Neutrophil (primary cell): ENCODE measurements at regions not wholly inside any gene's neighbourhood (a gene's known extent, or its start where the extent isn't known, plus 50 kb on each side); places are given as distances from the start of the nearest gene placed in this dataset.

Experiments
- H3K27ac ChIP-seq: fragments of 200-600 bp; sonication (generic); 2 replicates; pipeline ENCODE4 v1.5.1; 2016; ENCODE audit warnings: mild to moderate bottlenecking, moderate library complexity
- H3K27me3 ChIP-seq: fragments of 200-600 bp; sonication (generic); 2 replicates; pipeline ENCODE4 v1.6.0; 2016; ENCODE audit warnings: mild to moderate bottlenecking
- H3K36me3 ChIP-seq: fragments of 200-600 bp; sonication (generic); 2 replicates; pipeline ENCODE4 v1.5.1; 2017
- H3K4me1 ChIP-seq, 2 experiments: fragments of 200-600 bp in 1 of 2; sonication (generic) in 1 of 2; 1 replicate in 1 of 2; 2 replicates in 1 of 2; pipeline versions ENCODE4 v1.5.1 to v1.6.1; 2013 to 2016; ENCODE audit warnings: low read depth in 1 of 2, low read length in 1 of 2, mild to moderate bottlenecking in 1 of 2, moderate library complexity in 1 of 2; ENCODE audit not compliant: control insufficient read depth in 1 of 2, insufficient read depth in 1 of 2
- H3K4me3 ChIP-seq, 2 experiments: fragments of 200-600 bp in 1 of 2; sonication (generic) in 1 of 2; 1 replicate in 1 of 2; 2 replicates in 1 of 2; pipeline ENCODE4 v1.5.1; 2013 to 2016; ENCODE audit warnings: low read depth in 1 of 2, low read length in 1 of 2, mild to moderate bottlenecking in 1 of 2, moderate library complexity in 1 of 2
- H3K9me3 ChIP-seq: fragments of 200-600 bp; sonication (generic); 2 replicates; pipeline ENCODE4 v1.5.1; 2016
- CTCF ChIP-seq: fragments of 200-600 bp; sonication (generic); IDR thresholded peaks from 2 replicates; pipeline ENCODE4 v1.5.1; 2016; ENCODE audit warnings: antibody characterized with exemption

DNA sequence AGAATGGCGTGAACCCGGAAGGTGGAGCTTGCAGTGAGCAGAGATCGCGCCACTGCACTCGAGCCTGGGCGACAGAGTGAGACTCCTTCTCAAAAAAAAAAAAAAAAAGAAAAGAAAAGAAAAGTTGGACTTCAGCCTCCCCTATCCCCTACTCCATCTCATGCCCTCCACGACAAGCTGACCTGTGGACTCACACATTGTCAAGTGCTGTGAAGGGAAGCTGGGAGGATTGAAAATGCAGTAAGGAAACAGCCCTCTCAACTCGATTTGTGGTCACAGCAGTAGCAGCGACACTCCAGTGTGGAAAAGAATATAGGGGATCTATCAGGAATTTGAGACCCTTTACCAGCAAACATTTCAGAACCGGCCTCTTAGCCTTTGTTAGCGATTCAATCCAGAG is 103.6 kb upstream of the SVIL start:
- H3K4me3 ChIP-seq, result no peak overlapping the region
- H3K27ac ChIP-seq, result no peak overlapping the region
- peaks cover 20 to 25% of the 10 kb centered on the region in 2 experiments for H3K4me1 ChIP-seq
- H3K9me3 ChIP-seq, result no peaks in the 10 kb centered on the region
- no peaks in the 10 kb centered on the region for H3K27me3 ChIP-seq
- no peaks in the 10 kb centered on the region for H3K36me3 ChIP-seq
- no peak for TF ChIP-seq CTCF

- peaks cover 32 to 37% of the 10 kb centered on the region in 2 experiments for H3K4me1 ChIP-seq
- no peaks in the 10 kb centered on the region for H3K9me3 ChIP-seq
- H3K4me3 ChIP-seq, result peak overlapping the region; percentile 87 to 95
- no peaks in the 10 kb centered on the region for H3K27me3 ChIP-seq
- peak overlapping the region; percentile 100 for H3K27ac ChIP-seq
- TF ChIP-seq CTCF, result no peak
- no peaks in the 10 kb centered on the region for H3K36me3 ChIP-seq
These were observed 102.4 kb upstream of the SVIL start for GRCh38 chr10:29737074-29737593.

- Histone ChIP-seq H3K4me1 (peaks cover 38 to 43% of the 10 kb centered on the region in 2 experiments), H3K36me3 (no peaks in the 10 kb centered on the region), H3K27ac (peak overlapping the region; percentile 100), H3K4me3 (peak overlapping the region; percentile 87 to 95), H3K9me3 (no peaks in the 10 kb centered on the region), H3K27me3 (no peaks in the 10 kb centered on the region)
- no peak for TF ChIP-seq CTCF
These were observed 101.7 kb upstream of the SVIL start for GRCh38 chr10:29736366-29737073.

- Histone ChIP-seq H3K27ac (peak overlapping the region; percentile 100), H3K27me3 (no peaks in the 10 kb centered on the region), H3K36me3 (no peaks in the 10 kb centered on the region), H3K4me3 (peak overlapping the region; percentile 87 to 95), H3K4me1 (peaks cover 46 to 50% of the 10 kb centered on the region in 2 experiments), H3K9me3 (no peaks in the 10 kb centered on the region)
- peak; percentile 97 for TF ChIP-seq CTCF
These were observed 101.0 kb upstream of the SVIL start for GRCh38 chr10:29735628-29736365.

DNA sequence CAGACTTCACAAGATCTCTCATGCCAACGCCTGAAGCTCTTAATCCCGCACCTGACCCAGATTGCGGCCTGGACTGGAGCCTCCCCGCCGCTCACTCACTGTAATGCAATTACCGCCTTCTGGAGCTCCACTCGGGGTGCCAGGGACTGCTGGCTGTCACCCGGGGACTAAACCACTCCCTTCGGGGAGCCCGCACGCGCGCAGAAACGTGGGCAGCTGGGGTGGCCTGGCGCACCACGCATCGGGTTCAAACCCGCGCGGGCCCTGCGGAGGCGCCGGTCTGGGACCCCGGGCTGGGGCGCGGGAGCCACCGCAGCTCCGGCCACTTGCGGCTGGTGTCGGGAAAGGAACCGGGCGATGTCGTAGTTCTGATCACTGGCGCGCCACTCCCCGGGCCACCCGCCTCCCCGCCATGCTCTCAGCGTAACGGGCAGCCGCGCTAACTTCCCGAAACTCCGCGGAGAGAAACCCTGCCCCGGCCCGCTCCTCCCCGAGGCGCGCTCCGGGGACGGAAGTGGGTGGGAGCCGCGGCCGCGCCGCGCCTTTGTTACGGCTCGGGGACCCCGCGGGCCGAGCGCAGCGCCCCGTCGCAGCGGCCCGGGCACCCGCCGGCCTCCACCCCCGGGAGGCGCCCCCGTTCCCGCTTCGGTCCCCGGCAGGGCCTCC is 100.3 kb upstream of the SVIL start:
- Histone ChIP-seq H3K36me3 (no peaks in the 10 kb centered on the region), H3K4me1 (peaks cover 53 to 58% of the 10 kb centered on the region in 2 experiments), H3K4me3 (peak overlapping the region; percentile 87 to 95), H3K9me3 (no peaks in the 10 kb centered on the region), H3K27ac (peak overlapping the region; percentile 100), H3K27me3 (no peaks in the 10 kb centered on the region)
- no peak for TF ChIP-seq CTCF
